M059J (cell line): ENCODE measurements at regions not wholly inside any gene's neighbourhood (a gene's known extent, or its start where the extent isn't known, plus 50 kb on each side); places are given as distances from the start of the nearest gene placed in this dataset.

Experiments used
- DNase-seq: peaks from one replicate; pipeline ENCODE4 v3.0.0-alpha.2; 2012; ENCODE audit warnings: low read depth

DNA sequence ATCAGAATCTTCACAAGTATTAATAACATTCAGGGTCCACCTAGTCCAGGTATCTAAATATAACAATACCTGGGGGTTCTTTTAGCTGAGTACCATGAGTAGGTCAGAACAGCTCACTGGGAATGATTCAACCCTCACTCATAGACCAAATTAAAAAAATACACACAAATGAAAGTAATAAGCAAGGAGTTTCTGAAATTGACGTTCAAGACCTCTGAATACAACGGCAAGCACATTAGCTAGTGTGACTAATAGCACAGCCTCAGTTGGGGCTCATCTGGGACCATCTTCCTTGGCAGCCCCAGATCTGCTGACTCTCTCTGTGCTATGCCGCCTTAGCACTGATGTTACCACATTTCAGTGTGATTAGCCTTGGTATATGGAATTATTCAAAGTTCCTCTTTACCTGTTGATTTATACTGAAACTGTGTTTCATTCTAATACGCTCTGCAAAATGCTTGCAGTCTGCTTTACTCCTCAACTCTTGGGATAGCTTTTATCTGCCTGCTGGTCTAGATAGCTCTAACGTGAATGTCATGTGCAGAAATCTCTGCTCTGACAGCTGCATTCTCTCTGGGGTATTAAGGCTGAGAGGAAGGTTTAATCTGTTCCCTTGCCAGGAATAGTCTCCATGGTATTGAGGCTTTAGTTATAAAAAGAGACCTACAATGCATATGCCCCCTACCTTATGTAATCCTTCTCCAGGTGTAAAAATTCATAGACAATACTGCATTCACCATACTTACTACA, 153.3 kb downstream of the METTL4 start:
- DNase-seq, result peak; percentile 61

DNA sequence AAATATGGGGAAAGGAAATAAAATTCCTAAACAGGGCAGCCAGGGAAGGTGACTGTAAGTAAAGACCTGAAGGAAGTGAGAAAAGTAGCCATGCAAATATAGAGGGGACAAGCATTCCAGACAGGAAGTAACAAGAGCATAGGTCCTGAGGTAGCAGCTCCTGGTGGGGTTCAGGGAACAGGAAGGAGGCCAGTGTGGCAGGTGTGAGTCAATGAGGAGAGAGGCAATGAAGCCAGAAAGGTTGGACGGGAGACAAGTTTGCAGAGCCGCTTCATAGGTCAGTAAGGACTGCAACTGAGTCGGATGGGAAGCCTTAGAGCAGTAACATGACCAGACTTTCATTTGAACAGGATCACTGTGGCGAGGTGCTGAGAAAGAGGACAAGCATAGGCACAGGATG, 150.9 kb downstream of the METTL4 start:
- DNase-seq, result no peak

DNA sequence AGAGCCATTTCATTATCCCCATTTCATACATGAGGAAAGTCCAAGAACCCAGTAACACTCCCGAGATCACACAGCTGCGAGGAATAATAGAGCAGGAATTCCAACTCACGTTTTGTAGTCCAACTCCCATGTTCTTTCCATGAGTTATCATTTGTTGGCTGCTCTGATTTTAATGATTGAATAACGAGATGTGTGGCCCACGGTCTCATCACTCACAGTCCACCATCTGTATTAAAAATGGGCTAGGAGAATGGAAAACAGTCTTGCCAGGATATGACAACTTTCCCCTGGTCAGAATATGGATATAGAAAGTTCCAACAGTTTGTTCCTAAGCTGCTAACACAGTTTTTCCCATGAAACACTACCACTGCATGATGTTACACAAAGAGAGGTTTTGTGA, 147.5 kb downstream of the METTL4 start:
- DNase-seq, result no peak

DNA sequence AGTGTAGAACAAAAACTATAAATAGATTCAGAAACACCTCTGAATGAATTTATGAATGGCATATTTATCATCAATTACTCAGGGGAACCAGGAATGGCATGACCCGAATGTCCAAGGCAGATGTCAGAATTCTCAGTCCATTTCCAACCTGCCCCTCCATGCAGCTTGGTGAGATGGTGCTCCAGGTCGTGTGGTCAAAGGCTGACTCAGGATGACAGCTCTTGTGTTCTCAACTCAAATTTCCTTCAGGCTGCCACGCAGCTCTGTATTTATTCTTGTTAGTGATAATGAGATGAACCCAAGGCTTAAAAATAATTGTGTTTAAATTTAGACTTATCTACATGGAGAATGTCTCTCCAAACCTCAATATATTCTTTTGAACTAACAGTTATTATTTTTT, 146.9 kb downstream of the METTL4 start:
- peak; percentile 67 for DNase-seq

DNA sequence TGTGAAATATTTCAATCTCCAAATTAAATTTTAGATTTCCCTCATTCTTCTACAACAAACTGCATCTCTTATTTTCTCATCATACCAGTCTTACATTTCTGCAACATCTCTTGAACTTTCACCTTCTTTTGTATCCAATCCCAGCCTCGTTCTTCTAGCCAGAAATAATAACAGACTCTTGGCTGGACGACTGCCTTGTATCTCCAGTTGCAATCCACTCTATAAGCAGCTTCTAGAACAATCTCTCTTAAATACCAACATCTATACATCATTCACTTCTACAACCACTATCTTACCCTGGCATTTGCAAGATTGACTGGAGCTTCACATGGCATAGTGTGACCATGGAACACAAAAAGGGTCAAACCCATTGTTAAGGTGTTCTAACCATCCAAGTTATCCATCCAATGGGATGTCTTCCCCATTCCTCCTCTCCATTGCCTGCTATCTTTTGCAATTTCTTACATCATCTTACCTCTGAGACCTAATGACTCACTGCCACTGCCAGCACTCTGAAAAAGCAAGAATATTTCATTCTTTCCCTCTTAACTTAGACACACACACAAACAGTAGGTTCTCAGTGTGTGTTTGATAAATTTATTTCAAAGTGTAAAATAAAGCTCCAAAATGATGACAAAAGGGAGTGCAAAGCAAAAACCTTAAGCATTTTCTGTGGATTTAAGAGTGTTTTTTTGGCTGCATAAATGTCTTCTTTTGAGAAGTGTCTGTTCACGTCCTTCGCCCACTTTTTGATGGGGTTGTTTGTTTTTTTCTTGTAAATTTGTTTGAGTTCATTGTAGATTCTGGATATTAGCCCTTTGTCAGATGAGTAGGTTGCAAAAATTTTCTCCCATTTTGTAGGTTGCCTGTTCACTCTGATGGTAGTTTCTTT, 145.6 kb downstream of the METTL4 start:
- DNase-seq, result peak; percentile 44

DNA sequence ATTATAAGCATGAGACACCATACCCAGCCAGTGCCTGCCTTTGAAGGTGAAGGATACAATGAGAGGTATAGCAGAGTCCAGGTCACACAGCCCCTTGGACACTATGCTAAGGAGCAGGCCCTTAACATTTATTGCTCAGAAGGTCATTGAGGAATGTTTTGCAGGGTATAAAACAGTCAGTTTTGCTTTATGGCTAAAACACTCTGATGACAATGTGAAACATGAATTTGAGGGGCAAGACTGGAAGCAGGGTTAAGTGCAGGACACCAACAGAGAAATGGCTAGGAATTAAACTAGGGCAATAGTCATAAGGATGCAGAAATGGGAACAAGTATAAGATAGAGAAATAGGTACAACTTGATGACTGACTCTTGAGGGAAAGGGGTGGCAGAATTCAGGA, 141.1 kb downstream of the METTL4 start:
- DNase-seq, result no peak

DNA sequence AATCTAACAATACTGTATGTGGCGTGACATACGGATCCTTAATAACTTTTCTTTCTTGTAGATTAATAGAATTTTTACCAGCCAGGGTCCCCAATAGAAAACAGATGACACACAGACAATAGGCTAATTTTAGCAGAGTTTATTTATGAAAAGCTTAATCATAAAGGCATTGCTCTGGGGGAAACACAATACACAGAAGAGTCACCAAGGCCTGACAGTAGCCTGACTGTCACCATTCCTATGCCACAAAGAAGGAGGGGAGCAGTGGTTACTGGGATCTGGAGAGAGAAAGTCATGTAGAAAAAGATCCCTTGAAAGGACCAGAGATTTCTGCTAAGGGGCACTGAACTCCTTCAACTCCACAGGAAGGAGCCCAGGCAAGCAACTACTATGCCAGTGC, 139.5 kb downstream of the METTL4 start:
- no peak for DNase-seq

DNA sequence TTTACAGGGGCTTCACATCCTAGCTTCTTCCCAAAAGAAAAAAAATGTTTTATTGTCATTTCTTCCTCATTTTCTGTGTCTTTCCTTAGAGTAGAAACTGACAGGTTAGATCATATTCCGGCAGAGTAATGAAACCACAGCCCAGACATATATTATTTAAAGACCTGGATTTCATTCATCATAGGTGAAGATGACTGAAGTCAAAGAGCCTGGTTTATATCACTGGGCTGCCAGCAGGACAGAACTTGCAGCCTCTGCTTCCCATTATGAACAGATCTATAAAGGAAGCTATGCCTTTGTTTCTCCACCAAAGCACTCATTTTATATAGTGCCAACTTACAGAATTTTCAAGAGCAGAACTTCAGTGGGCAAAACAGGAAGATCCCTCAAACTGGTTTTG, 137.9 kb downstream of the METTL4 start:
- no peak for DNase-seq

DNA sequence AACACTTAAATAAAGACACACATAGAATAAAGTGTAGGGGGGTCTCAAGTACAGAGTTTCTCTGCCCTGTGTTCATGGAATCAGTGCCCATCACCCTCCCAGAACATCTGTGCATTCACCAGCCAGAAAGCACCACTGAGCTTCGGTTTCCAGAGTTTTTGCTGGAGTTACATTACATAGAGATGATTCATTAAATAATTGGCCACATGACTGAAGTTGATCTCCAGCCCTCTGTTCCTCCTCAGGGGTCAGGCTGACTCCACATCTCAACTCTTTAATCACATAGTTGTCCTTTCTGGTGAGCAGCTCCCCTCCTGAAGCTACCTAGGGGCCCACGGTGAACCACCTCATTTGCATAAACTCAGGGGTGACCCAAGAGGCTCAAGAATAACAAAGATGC, 129.8 kb downstream of the METTL4 start:
- peak; percentile 72 for DNase-seq

DNA sequence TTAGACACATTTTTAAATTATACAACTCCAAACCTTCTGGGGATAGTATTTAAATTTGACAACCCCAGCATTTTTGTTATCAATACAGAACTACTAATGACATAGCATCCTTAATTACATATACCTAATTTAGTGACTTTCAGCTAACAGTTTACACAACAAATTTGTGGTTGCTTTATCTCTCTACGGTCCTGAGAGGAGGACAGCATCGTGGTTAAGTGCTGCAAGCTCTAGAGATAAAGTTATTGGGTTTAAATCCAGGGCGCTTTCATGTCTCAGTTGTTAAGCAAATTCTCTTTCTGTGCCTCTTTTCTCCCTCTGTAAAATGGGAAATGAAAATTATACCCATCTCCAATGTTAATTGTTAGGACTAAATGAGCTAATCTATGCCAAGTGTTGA, 129.3 kb downstream of the METTL4 start:
- DNase-seq, result peak; percentile 27

DNA sequence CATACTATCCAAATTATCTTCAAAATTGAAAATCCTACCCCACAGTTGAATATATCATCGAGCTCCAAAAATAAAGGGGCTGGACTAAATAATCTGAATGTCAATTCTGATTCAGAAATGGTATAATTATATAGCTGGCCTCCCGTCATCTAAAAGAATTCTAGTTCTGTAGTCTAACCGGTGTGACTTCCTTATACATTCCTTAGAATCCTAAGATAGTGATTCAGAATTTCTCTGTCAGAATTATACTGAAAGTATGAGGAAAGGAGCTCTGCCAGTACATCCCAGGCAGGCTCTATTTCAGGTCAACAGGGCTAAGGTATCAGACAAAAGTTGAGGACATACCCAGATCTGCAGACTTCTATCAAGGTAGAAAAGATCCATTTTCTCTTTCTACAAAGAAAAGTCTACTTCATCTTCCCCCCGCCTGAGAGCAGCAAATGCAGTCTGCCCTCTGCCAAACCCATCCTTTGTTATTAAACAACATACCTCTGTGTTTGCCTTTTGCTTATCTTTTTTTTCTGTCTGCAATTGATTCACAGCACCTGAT, 128.5 kb downstream of the METTL4 start:
- DNase-seq, result peak; percentile 53

DNA sequence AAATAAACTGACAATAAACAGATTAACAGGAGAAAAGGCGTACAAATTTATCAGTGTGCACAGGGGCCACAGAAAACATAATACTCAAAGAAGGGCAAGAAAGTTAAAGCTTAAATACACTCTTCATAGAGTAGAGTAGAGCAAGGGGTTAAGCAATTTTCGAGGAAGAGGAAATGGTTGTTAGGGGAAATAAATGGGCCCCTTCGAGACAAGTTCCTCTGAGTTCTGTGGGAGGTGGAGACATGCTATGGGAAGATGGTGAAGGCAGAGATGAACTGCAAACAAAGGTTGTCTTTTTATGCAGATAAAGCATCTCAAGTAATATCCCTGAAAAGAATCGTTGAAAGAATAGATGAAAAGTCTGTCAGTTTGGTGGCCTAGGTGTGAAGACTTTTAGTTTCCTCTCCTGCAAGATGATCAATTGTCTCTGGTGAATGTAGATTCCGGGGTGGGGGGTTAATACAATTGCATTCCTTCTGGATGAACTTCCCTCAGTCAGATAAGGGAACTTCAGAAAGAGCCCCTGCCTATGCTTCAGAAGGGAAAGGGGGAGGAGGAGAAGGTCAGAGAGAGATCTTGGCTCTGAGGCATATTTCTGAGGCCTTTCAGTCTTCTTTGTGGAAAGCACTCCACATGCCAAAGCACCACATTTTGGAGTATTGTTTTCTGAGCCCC, 127.0 kb downstream of the METTL4 start:
- DNase-seq, result no peak

DNA sequence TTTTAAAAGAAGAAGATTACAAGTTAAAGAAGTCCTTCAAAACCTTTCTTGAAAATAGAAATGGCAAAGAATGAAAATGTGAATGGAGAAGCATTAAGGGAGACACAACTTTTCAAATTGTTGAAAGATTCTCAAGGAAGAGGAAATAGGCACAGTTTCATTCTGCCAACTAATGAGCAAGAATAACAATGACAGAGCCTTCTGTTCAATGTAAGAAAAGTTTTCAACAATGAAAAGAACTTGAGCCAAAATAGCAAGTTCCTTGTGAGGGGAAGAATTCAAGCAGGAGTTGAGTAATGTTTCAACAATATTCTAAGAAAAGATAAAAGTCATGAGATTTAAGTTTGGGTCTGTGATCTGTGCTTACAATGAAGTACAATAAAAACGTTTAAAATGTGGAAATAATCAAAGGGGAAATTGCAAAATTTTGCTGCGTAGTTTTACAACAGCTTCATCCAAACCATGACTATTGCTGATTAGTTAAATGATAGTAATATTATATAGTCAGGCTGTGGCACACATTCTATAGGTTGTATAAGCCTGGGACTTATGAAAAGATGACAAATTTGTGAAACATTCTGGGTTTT, 122.6 kb downstream of the METTL4 start:
- no peak for DNase-seq

DNA sequence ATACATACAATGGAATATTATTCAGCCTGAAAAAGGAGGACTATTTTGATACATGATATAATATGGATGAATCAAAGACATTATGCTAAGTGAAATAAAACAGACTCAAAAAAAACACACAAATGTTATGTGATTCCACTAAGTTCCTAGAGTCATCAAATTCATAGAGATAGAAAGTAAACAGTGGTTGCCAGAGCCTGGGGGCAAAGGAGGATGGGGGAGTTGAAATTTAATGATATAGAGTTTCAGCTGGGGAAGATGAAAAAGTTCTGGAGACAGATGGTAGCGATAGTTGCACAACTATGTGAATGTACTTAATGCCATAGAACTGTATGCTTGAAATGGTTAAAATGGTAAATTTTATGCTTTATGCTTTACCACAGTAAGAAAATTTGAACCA, 119.7 kb downstream of the METTL4 start:
- DNase-seq, result peak; percentile 58

DNA sequence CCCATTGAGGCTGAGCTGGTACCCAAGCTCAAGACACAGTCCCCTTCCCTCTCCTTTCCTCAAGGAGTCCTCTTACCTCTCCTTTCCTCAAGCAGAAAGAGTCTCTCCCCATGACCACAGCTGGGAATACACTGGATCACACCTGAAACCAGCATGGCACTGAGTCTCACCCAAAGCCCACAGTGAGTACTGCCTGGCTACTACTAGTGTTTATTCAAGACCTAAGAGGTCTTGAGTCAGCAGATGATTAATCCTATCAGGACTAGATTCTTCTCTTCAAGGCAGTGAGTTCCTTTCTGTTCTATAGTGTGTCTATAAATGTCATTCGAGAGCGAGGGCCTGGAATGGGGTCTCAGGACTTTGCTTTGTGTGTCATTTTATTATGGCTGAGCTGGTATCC, 111.4 kb downstream of the METTL4 start:
- peak; percentile 69 for DNase-seq

DNA sequence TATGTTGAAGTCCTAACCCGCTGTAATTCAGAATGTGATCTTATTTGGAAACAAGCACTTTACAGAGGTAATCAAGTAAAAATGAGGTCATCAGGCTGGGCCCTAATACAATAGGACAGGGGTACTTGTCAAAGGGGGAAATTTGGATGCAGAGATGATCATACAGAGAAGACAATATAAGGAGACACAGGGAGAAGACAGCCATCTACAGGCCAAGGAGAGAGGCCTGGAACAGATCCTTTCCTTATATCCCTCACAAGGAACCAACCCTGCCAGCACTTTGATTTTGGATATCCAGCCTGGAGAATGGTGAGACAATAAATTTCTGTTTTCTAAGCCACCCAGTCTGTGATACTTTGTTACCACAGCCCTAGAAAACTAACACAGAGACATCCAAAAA, 104.3 kb downstream of the METTL4 start:
- no peak for DNase-seq

DNA sequence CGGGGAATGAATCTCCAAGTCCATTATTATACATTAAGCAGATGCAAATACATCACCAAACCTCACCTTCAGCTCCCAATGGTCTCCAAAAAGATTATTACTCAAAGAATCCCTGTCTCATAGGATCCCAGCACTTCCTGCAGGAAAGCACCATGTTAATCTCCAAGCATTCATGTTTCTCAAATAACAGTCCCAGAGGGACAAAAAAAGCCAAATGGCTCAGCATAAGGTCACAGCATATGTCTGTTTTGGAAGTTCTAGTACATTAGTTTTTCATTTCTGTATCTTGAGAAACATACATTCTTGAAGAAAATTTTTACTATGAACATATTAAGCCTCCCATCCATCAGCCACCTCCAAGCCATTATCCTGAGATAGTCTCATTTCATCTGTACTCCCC, 103.3 kb downstream of the METTL4 start:
- no peak for DNase-seq

DNA sequence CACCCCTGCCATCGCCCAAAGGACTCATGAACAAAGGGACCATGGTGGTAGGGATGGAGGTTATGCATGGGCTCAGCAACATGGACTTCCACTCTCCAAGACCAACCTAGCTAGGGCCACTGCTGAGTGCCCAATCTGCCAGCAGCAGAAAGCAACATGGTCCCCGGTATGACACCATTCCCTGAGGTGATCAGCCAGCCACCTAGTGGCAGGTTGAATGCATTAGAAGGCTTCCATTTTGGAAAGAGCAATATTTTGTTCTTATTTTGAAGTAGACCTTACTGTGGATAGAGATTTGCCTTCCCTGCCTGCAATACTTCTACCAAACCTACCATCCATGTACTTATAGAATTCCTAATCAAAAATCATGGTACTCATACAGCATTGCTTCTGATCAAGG, 99.8 kb downstream of the METTL4 start:
- DNase-seq, result peak; percentile 21

DNA sequence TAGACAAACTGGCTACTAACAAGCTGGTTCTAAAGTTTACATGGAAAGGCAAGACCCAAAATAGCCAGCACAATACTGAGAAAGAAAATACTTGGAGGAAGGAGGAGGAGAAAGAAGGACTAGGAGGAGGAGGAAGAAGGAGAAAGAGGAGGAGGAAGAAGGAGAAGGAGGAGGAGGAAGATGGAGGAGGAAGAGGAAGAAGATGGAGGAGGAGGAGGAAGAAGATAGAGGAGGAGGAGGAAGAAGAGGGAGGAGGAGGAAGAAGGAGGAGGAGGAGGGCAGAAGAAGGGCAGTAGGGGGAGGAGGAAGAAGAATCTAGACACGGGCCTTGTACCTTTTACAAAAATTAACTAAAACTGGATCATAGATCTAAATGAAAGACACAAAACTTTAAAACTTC, 92.6 kb downstream of the METTL4 start:
- no peak for DNase-seq

DNA sequence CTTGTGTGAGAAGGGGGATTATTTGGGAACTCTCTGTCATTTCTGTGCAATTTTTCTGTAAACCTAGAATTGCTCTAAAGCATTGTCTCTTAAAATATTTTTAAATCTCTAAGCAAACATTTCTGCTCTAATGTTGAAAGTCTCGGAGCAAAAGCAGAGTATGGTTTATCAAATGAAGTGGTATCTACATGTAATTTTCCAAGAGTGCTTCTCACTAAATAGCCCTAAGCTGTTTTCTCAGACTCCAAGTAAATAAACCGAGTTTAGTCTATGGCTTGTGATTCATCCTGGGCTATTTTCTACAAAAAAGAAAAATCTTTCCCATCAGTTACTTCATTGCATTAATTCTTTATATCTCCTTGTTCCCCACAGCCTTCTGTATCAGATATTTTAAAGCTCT, 90.8 kb downstream of the METTL4 start:
- peak; percentile 88 for DNase-seq

DNA sequence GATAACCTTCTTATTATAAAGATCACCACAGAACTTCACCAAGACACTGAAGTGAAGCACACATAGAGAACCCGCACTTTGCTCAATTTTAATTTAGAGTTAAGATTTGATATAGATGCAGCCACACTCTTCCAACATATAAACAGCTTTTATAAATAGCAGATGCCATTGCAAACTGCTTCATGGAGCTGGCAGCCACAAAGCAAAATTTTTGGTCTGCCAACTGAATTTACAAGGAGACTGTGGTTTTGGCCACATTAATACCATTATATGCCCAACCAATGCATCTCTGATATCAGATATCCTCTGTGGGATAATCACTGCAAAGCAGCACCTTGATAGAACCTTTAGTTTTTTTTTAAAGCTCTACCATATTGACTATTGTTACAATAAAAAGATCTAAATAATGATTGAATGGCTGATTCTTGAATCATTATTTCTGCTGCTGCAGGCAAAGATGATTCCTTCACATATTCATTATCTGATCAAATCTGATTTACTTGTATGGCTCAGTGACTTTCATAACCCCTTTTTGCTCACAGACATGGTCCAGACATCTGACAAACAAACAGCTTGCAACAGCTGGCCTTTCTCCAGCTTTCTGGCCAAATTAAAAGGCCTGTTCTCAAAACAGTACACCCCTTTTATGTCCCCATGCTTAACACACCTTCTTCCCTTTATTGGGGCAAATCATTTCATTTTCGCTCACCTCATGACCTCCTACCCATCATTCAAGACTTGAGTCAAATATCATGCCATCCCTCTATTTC, 88.4 kb downstream of the METTL4 start:
- peak; percentile 71 for DNase-seq
